ENCODE measurements at regions not wholly inside any gene's neighbourhood (a gene's known extent, or its start where the extent isn't known, plus 50 kb on each side); places are given as distances from the start of the nearest gene placed in this dataset.

- TF ChIP-seq POLR2A (IDR thresholded peaks at IDR 0.05) (no peak), EP300 (IDR thresholded peaks at IDR 0.05) (no peak), POLR2AphosphoS5 (IDR thresholded peaks at IDR 0.05) (no peak), CTCF (IDR thresholded peaks at IDR 0.05) (no peak)
- DNase-seq, result no peak
- Histone ChIP-seq H3K4me3 (no peak overlapping the region), H3K27ac (peak overlapping the region in 3 of 4 donors; percentile 39 to 56 (median 50)), H3K4me1 (peaks cover 0 to 46% (median 41%) of the 10 kb centered on the region in 4 donors), H3K27me3 (no peaks in the 10 kb centered on the region), H3K36me3 (no peaks in the 10 kb centered on the region), H3K9me3 (no peaks in the 10 kb centered on the region)
- WGBS, 2 donors, result 63 to 74% methylated on average over 2 of the region's 2 CpGs
- intact Hi-C loops (cut with DNase I), result no loop called here
Measured at GRCh38 chr13:76637641-76638141, 248.5 kb downstream of the KCTD12 start.

GRCh38 chr13:76636829-76637228 is 249.4 kb downstream of the KCTD12 start:
- Histone ChIP-seq H3K27ac (peak overlapping the region in 1 of 4 donors; percentile 50), H3K9me3 (no peaks in the 10 kb centered on the region), H3K36me3 (no peaks in the 10 kb centered on the region), H3K27me3 (no peaks in the 10 kb centered on the region), H3K4me3 (no peak overlapping the region), H3K4me1 (peaks cover 0 to 42% (median 34%) of the 10 kb centered on the region in 4 donors)
- intact Hi-C loops (cut with DNase I), result no loop called here
- 82 to 83% methylated on average over 2 of the region's 2 CpGs for WGBS, 2 donors
- DNase-seq, result no peak
- no peak for TF ChIP-seq POLR2A (IDR thresholded peaks at IDR 0.05)
- TF ChIP-seq CTCF (IDR thresholded peaks at IDR 0.05), result no peak
- TF ChIP-seq POLR2AphosphoS5 (IDR thresholded peaks at IDR 0.05), result no peak
- TF ChIP-seq EP300 (IDR thresholded peaks at IDR 0.05), result no peak

- H3K4me1 ChIP-seq, result peaks cover 0 to 37% (median 28%) of the 10 kb centered on the region in 4 donors
- 80 to 86% methylated on average over 7 of the region's 7 CpGs for WGBS, 2 donors
- no peaks in the 10 kb centered on the region for H3K27me3 ChIP-seq
- TF ChIP-seq EP300 (IDR thresholded peaks at IDR 0.05) (no peak), POLR2A (IDR thresholded peaks at IDR 0.05) (no peak), POLR2AphosphoS5 (IDR thresholded peaks at IDR 0.05) (no peak), CTCF (IDR thresholded peaks at IDR 0.05) (no peak)
- no peaks in the 10 kb centered on the region for H3K9me3 ChIP-seq
- no peaks in the 10 kb centered on the region for H3K36me3 ChIP-seq
- H3K4me3 ChIP-seq, result no peak overlapping the region
- DNase-seq, result no peak
- intact Hi-C loops (cut with DNase I), result no loop called here
- H3K27ac ChIP-seq, result peak overlapping the region in 2 of 4 donors; percentile 8 to 50
Measured at GRCh38 chr13:76635232-76636230, 250.7 kb downstream of the KCTD12 start.

- no peak for DNase-seq
- Histone ChIP-seq H3K36me3 (no peaks in the 10 kb centered on the region), H3K4me3 (no peak overlapping the region), H3K4me1 (peaks cover 0 to 37% (median 28%) of the 10 kb centered on the region in 4 donors), H3K27me3 (no peaks in the 10 kb centered on the region), H3K27ac (no peak overlapping the region), H3K9me3 (no peaks in the 10 kb centered on the region)
- TF ChIP-seq POLR2A (IDR thresholded peaks at IDR 0.05) (no peak), EP300 (IDR thresholded peaks at IDR 0.05) (no peak), POLR2AphosphoS5 (IDR thresholded peaks at IDR 0.05) (no peak), CTCF (IDR thresholded peaks at IDR 0.05) (no peak)
- 80 to 86% methylated on average over 6 of the region's 6 CpGs for WGBS, 2 donors
- intact Hi-C loops (cut with DNase I), result no loop called here
Measured at GRCh38 chr13:76634431-76635191, 251.6 kb downstream of the KCTD12 start.

All from sigmoid colon (tissue), 6 donors.